ENCODE measurements at regions not wholly inside any gene's neighbourhood (a gene's known extent, or its start where the extent isn't known, plus 50 kb on each side); places are given as distances from the start of the nearest gene placed in this dataset.

- no peaks in the 10 kb centered on the region for H3K9me1 ChIP-seq (ENCODE audit: control insufficient read depth, extremely low read depth, insufficient read depth, low read length)
- H3K4me1 ChIP-seq (ENCODE audit: control insufficient read depth, extremely low read depth, insufficient read depth, low read length) = peaks cover 4% of the 10 kb centered on the region
- H3K79me2 ChIP-seq (ENCODE audit: control insufficient read depth, insufficient read depth, low read length) = no peaks in the 10 kb centered on the region
- H3K27me3 ChIP-seq (ENCODE audit: control insufficient read depth, extremely low read depth, insufficient read depth, low read length) = no peaks in the 10 kb centered on the region
- no peak overlapping the region for H3K4me3 ChIP-seq (ENCODE audit: control insufficient read depth in 2 of 3, extremely low read depth in 1 of 3, insufficient read depth in 2 of 3, low read depth in 1 of 3, low read length in 3 of 3)
- H3K4me2 ChIP-seq (ENCODE audit: control insufficient read depth, extremely low read depth, insufficient read depth, low read depth, low read length) = no peak overlapping the region
- dilution Hi-C loops (cut with MboI; ENCODE audit: extremely low pct_ligation_motif_present, low sequenced_read_pairs) = no loop called here
- no peaks in the 10 kb centered on the region for H3K36me3 ChIP-seq (ENCODE audit: control insufficient read depth in 2 of 2, extremely low read depth in 1 of 2, insufficient read depth in 2 of 2, low read length in 2 of 2)
- H3K9me3 ChIP-seq (ENCODE audit: control insufficient read depth, low read depth, low read length) = no peaks in the 10 kb centered on the region
- no peak overlapping the region for H3K27ac ChIP-seq (ENCODE audit: control insufficient read depth, insufficient read depth, low read length)
- FAIRE-seq = no peak
- H4K20me1 ChIP-seq (ENCODE audit: control insufficient read depth, extremely low read depth, insufficient read depth, low read length) = no peaks in the 10 kb centered on the region
- DNase-seq (ENCODE audit: low read depth, low spot score) = no peak
- TF ChIP-seq, protein P1, sequence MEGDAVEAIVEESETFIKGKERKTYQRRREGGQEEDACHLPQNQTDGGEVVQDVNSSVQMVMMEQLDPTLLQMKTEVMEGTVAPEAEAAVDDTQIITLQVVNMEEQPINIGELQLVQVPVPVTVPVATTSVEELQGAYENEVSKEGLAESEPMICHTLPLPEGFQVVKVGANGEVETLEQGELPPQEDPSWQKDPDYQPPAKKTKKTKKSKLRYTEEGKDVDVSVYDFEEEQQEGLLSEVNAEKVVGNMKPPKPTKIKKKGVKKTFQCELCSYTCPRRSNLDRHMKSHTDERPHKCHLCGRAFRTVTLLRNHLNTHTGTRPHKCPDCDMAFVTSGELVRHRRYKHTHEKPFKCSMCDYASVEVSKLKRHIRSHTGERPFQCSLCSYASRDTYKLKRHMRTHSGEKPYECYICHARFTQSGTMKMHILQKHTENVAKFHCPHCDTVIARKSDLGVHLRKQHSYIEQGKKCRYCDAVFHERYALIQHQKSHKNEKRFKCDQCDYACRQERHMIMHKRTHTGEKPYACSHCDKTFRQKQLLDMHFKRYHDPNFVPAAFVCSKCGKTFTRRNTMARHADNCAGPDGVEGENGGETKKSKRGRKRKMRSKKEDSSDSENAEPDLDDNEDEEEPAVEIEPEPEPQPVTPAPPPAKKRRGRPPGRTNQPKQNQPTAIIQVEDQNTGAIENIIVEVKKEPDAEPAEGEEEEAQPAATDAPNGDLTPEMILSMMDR (optimal IDR thresholded peaks at IDR 0.05 in 1 of 3, IDR thresholded peaks at IDR 0.05 in 1 of 3, conservative IDR thresholded peaks at IDR 0.05 in 1 of 3; ENCODE audit: extremely low read depth in 1 of 3, insufficient read depth in 2 of 3, low read length in 3 of 3) = no peak
- TF ChIP-seq EZH2 (IDR thresholded peaks at IDR 0.05; ENCODE audit: low read length) = no peak
- H3K9ac ChIP-seq (ENCODE audit: control insufficient read depth, extremely low read depth, insufficient read depth, low read length) = no peak overlapping the region
- no peak overlapping the region for H2AFZ ChIP-seq (ENCODE audit: control insufficient read depth, low read length)
These were observed 149.8 kb upstream of the ATXN1 start for GRCh38 chr6:16911088-16911487.

DNA sequence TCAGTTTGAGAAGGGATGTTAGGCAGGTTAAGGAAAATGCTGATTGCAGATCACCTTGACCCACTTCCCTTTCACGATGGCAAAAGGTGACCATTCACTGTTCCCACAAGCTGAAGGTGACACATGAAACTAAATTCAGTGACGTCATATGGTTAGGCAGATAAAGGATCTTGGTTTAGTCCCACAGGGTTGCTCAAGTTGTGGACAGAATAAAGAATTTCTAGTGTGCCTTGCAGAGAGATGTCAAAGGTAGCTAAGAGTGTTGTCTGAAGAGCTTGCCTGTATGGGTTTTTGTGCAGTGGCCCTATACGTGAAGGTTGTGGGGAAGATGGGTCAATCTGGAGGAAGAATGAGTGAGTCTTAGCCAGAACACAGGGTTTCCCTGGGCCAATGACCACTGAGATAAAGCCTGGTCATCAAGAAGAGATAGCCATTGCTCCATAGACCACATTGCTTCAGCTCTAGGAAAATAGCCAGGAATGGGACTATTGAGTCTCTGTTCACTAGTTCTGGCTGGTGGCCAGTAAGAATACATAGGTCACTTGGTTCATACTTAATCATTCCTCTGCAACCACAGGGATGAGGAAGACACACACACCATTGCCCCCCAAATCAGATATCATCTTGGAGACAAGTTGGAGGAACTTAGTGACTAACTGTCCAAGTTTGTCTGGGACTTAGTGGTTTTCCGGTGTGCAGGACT, 148.5 kb upstream of the ATXN1 start:
- H2AFZ ChIP-seq (ENCODE audit: control insufficient read depth, low read length) = no peak overlapping the region
- H3K4me2 ChIP-seq (ENCODE audit: control insufficient read depth, extremely low read depth, insufficient read depth, low read depth, low read length) = no peak overlapping the region
- H3K9me3 ChIP-seq (ENCODE audit: control insufficient read depth, low read depth, low read length) = no peaks in the 10 kb centered on the region
- dilution Hi-C loops (cut with MboI; ENCODE audit: extremely low pct_ligation_motif_present, low sequenced_read_pairs) = no loop called here
- FAIRE-seq (no peak), DNase-seq (ENCODE audit: low read depth, low spot score) (no peak)
- H4K20me1 ChIP-seq (ENCODE audit: control insufficient read depth, extremely low read depth, insufficient read depth, low read length) = no peaks in the 10 kb centered on the region
- H3K79me2 ChIP-seq (ENCODE audit: control insufficient read depth, insufficient read depth, low read length) = no peaks in the 10 kb centered on the region
- no peak overlapping the region for H3K27ac ChIP-seq (ENCODE audit: control insufficient read depth, insufficient read depth, low read length)
- no peaks in the 10 kb centered on the region for H3K9me1 ChIP-seq (ENCODE audit: control insufficient read depth, extremely low read depth, insufficient read depth, low read length)
- H3K4me1 ChIP-seq (ENCODE audit: control insufficient read depth, extremely low read depth, insufficient read depth, low read length) = peaks cover 4% of the 10 kb centered on the region
- TF ChIP-seq, protein P1 (optimal IDR thresholded peaks at IDR 0.05 in 1 of 3, IDR thresholded peaks at IDR 0.05 in 1 of 3, conservative IDR thresholded peaks at IDR 0.05 in 1 of 3; ENCODE audit: extremely low read depth in 1 of 3, insufficient read depth in 2 of 3, low read length in 3 of 3) = no peak
- no peak for TF ChIP-seq EZH2 (IDR thresholded peaks at IDR 0.05; ENCODE audit: low read length)
- H3K9ac ChIP-seq (ENCODE audit: control insufficient read depth, extremely low read depth, insufficient read depth, low read length) = no peak overlapping the region
- H3K36me3 ChIP-seq (ENCODE audit: control insufficient read depth in 2 of 2, extremely low read depth in 1 of 2, insufficient read depth in 2 of 2, low read length in 2 of 2) = no peaks in the 10 kb centered on the region
- no peak overlapping the region for H3K4me3 ChIP-seq (ENCODE audit: control insufficient read depth in 2 of 3, extremely low read depth in 1 of 3, insufficient read depth in 2 of 3, low read depth in 1 of 3, low read length in 3 of 3)
- no peaks in the 10 kb centered on the region for H3K27me3 ChIP-seq (ENCODE audit: control insufficient read depth, extremely low read depth, insufficient read depth, low read length)
